HG03469 (cell line): ENCODE measurements at regions not wholly inside any gene's neighbourhood (a gene's known extent, or its start where the extent isn't known, plus 50 kb on each side); places are given as distances from the start of the nearest gene placed in this dataset.

Source experiments
- ATAC-seq: cut with Tn5 transposase; IDR thresholded peaks from one replicate; pipeline ENCODE4 v1.9.1; 2021; ENCODE audit warnings: mild to moderate bottlenecking, moderate library complexity, moderate number of reproducible peaks; ENCODE audit not compliant: unreplicated experiment

- no peak for ATAC-seq
Observed at GRCh38 chr2:236977063-236977851, 108.4 kb upstream of the COPS8 start.

GRCh38 chr2:236977852-236978398 lies 107.8 kb upstream of the COPS8 start:
- ATAC-seq: no peak

- no peak for ATAC-seq
Observed at GRCh38 chr2:236979664-236980063, 106.0 kb upstream of the COPS8 start.

- ATAC-seq: no peak
Observed at GRCh38 chr2:236980961-236981360, 104.7 kb upstream of the COPS8 start.

- ATAC-seq: no peak
Observed at GRCh38 chr2:236981701-236982485, 103.8 kb upstream of the COPS8 start.

GRCh38 chr2:236982693-236983455 lies 102.8 kb upstream of the COPS8 start:
- ATAC-seq: no peak

- no peak for ATAC-seq
Observed at GRCh38 chr2:236984046-236984445, 101.6 kb upstream of the COPS8 start.

- no peak for ATAC-seq
Observed at GRCh38 chr2:236985761-236986339, 99.8 kb upstream of the COPS8 start.

- no peak for ATAC-seq
Observed at GRCh38 chr2:236986524-236987330, 99.0 kb upstream of the COPS8 start.

GRCh38 chr2:236988216-236988615 lies 97.5 kb upstream of the COPS8 start:
- no peak for ATAC-seq

GRCh38 chr2:236988690-236989624 lies 96.7 kb upstream of the COPS8 start:
- no peak for ATAC-seq

GRCh38 chr2:236990552-236990951 lies 95.1 kb upstream of the COPS8 start:
- no peak for ATAC-seq

GRCh38 chr2:236991874-236992273 lies 93.8 kb upstream of the COPS8 start:
- no peak for ATAC-seq

- no peak for ATAC-seq
Observed at GRCh38 chr2:236993286-236993685, 92.4 kb upstream of the COPS8 start.

GRCh38 chr2:236994361-236994760 lies 91.3 kb upstream of the COPS8 start:
- no peak for ATAC-seq

GRCh38 chr2:236997069-236997715 lies 88.5 kb upstream of the COPS8 start:
- no peak for ATAC-seq

- no peak for ATAC-seq
Observed at GRCh38 chr2:236998236-236998635, 87.5 kb upstream of the COPS8 start.

- ATAC-seq: no peak
Observed at GRCh38 chr2:236998758-236999157, 86.9 kb upstream of the COPS8 start.
